Psoas muscle (tissue), 7 donors: ENCODE measurements at regions not wholly inside any gene's neighbourhood (a gene's known extent, or its start where the extent isn't known, plus 50 kb on each side); places are given as distances from the start of the nearest gene placed in this dataset.

Experiments
- ATAC-seq, 4 donors: fragments of 200-7000 bp; cut with Tn5 transposase; one replicate each; pipeline ENCODE4 v1.9.1; 2020; ENCODE audit warnings: moderate library complexity in 3 of 4, mild to moderate bottlenecking in 2 of 4
- DNase-seq, 2 donors: peaks; one replicate each; pipeline ENCODE4 v3.0.0-alpha.2; 2020
- H3K27ac ChIP-seq: fragments of 200-600 bp; one replicate; pipeline ENCODE4 v1.8.0; 2022
- H3K27me3 ChIP-seq, 3 donors: fragments of 200-600 bp in 1 of 3; one replicate each; pipeline versions ENCODE4 v1.6.1 to v1.8.0; 2013 to 2022; ENCODE audit warnings: low read length in 2 of 3, mild to moderate bottlenecking in 2 of 3, moderate library complexity in 1 of 3; ENCODE audit not compliant: insufficient read depth in 3 of 3
- H3K36me3 ChIP-seq, 2 donors: fragments of 200-600 bp in 1 of 2; one replicate each; pipeline versions ENCODE4 v1.6.1 to v1.8.0; 2013 to 2022; ENCODE audit warnings: low read depth in 1 of 2, mild to moderate bottlenecking in 1 of 2, moderate library complexity in 1 of 2; ENCODE audit not compliant: insufficient read depth in 1 of 2
- H3K4me1 ChIP-seq: fragments of 200-600 bp; one replicate; pipeline ENCODE4 v1.8.0; 2022
- H3K4me3 ChIP-seq: fragments of 200-600 bp; one replicate; pipeline ENCODE4 v1.8.0; 2022; ENCODE audit warnings: mild to moderate bottlenecking
- H3K9me3 ChIP-seq: fragments of 200-600 bp; one replicate; pipeline ENCODE4 v1.8.0; 2022
- CTCF ChIP-seq: fragments of 200-600 bp; IDR thresholded peaks from one replicate; pipeline ENCODE4 v1.8.0; 2022; ENCODE audit warnings: antibody characterized with exemption
- whole genome bisulfite sequencing, 3 donors: extraction: QIAGEN DNeasy Blood & Tissue Kit; methylation state at CpG; one replicate each; pipeline versions ENCODE4 v1.1.6 to v1.1.7; 2013; 5-methylcytosine and 5-hydroxymethylcytosine counted together
- intact Hi-C, 2 donors: fragments of 100-400 bp; cut with DNase I; formaldehyde crosslinking; loops; one replicate each; pipeline versions ENCODE4 v1.11.0 to v1.14.2; 2022
- donor health status: healthy with polysubstance abuse.
- donor health status: DM: no; HTN: no; CAD: no; lungs with moderate emphysema.
- donor health status: Bipolar disorder and iron deficiency.
- donor health status: healthy.
- donor health status: DM: yes; HTN: yes; CAD: no.
- donor health status: DM: no; HTN: no; CAD: no.
- donor health status: DM: yes; HTN: yes; CAD: no.

- intact Hi-C loops, result no loop called here
Measured at GRCh38 chr2:65737452-65738011, 305.1 kb upstream of the SPRED2 start.

GRCh38 chr2:65731476-65731875, 299.1 kb upstream of the SPRED2 start:
- TF ChIP-seq CTCF, result no peak
- no peak overlapping the region for H3K27ac ChIP-seq
- WGBS, 3 donors, result 76 to 86% (median 83%) methylated on average over 12 of the region's 12 CpGs
- ATAC-seq, result no peak
- peaks cover 17% of the 10 kb centered on the region for H3K4me1 ChIP-seq
- H3K27me3 ChIP-seq, result no peaks in the 10 kb centered on the region
- no peak overlapping the region for H3K4me3 ChIP-seq
- H3K36me3 ChIP-seq, result no peaks in the 10 kb centered on the region
- no peak for DNase-seq
- intact Hi-C loops, result no loop called here
- no peaks in the 10 kb centered on the region for H3K9me3 ChIP-seq

More at GRCh38 chr2:65737452-65738011, 305.1 kb upstream of the SPRED2 start:
- no peak for TF ChIP-seq CTCF
- 84 to 90% (median 88%) methylated on average over 4 of the region's 4 CpGs for WGBS, 3 donors
- no peak overlapping the region for H3K4me3 ChIP-seq
- H3K4me1 ChIP-seq, result no peaks in the 10 kb centered on the region
- no peaks in the 10 kb centered on the region for H3K9me3 ChIP-seq
- no peaks in the 10 kb centered on the region for H3K27me3 ChIP-seq
- H3K27ac ChIP-seq, result no peak overlapping the region
- H3K36me3 ChIP-seq, result no peaks in the 10 kb centered on the region
- no peak for DNase-seq
- no peak for ATAC-seq

GRCh38 chr2:65730186-65730585, 297.8 kb upstream of the SPRED2 start:
- 35 to 84% (median 53%) methylated on average over 3 of the region's 3 CpGs for WGBS, 3 donors
- ATAC-seq, result no peak
- H3K36me3 ChIP-seq, result no peaks in the 10 kb centered on the region
- no peak for TF ChIP-seq CTCF
- peaks cover 17% of the 10 kb centered on the region for H3K4me1 ChIP-seq
- intact Hi-C loops, result no loop called here
- no peak overlapping the region for H3K4me3 ChIP-seq
- DNase-seq, result no peak
- H3K27me3 ChIP-seq, result no peaks in the 10 kb centered on the region
- H3K9me3 ChIP-seq, result no peaks in the 10 kb centered on the region
- H3K27ac ChIP-seq, result no peak overlapping the region

GRCh38 chr2:65729246-65729645, 296.8 kb upstream of the SPRED2 start:
- TF ChIP-seq CTCF, result no peak
- no peaks in the 10 kb centered on the region for H3K27me3 ChIP-seq
- WGBS, 3 donors, result 47 to 60% (median 55%) methylated on average over 5 of the region's 5 CpGs
- peak in 3 of 4 donors; percentile 38 to 70 (median 68) for ATAC-seq
- no peak for DNase-seq
- H3K4me1 ChIP-seq, result peaks cover 17% of the 10 kb centered on the region
- H3K36me3 ChIP-seq, result no peaks in the 10 kb centered on the region
- intact Hi-C loops, result loop anchor here in 1 of 2 donors (10.0 kb wide), 2 partner anchors 576 to 706 kb away; partner anchors contain the start of gene MEIS1
- no peaks in the 10 kb centered on the region for H3K9me3 ChIP-seq
- H3K4me3 ChIP-seq, result no peak overlapping the region
- peak overlapping the region; percentile 64 for H3K27ac ChIP-seq
